Loucy (cell line): ENCODE measurements at regions not wholly inside any gene's neighbourhood (a gene's known extent, or its start where the extent isn't known, plus 50 kb on each side); places are given as distances from the start of the nearest gene placed in this dataset.
"Not testable (repeated sequence)": the region's sequence is repeated elsewhere in the genome, so short reads cannot be mapped to it uniquely, and the experiment has no call there.

Source experiments
- H2AFZ ChIP-seq: fragments of 200-600 bp; sonication (generic); 2 replicates; pipeline ENCODE4 v1.6.0; 2016; ENCODE audit warnings: antibody characterized with exemption, mild to moderate bottlenecking, low read length, moderate library complexity
- H3F3A ChIP-seq: fragments of 200-600 bp; 2 replicates; pipeline ENCODE4 v1.6.0; 2016; ENCODE audit warnings: antibody characterized with exemption, low read depth, mild to moderate bottlenecking
- H3K27me3 ChIP-seq: fragments of 200-600 bp; sonication (generic); 2 replicates; pipeline ENCODE4 v1.6.1; 2014; ENCODE audit warnings: low read length, mild to moderate bottlenecking; ENCODE audit not compliant: insufficient read depth, poor library complexity, severe bottlenecking
- H3K36me3 ChIP-seq: fragments of 200-600 bp; sonication (generic); 2 replicates; pipeline ENCODE4 v1.6.1; 2016; ENCODE audit warnings: low read length; ENCODE audit not compliant: insufficient read depth
- H3K4me1 ChIP-seq: fragments of 200-600 bp; sonication (generic); 2 replicates; pipeline ENCODE4 v1.5.1; 2014; ENCODE audit warnings: low read length, mild to moderate bottlenecking; ENCODE audit not compliant: insufficient read depth, poor library complexity, severe bottlenecking
- H3K4me2 ChIP-seq: fragments of 200-600 bp; sonication (generic); 2 replicates; pipeline ENCODE4 v1.6.0; 2014; ENCODE audit warnings: antibody characterized with exemption, low read length, low read depth, mild to moderate bottlenecking; ENCODE audit not compliant: poor library complexity, severe bottlenecking
- H3K4me3 ChIP-seq: fragments of 200-600 bp; sonication (generic); 2 replicates; pipeline ENCODE4 v1.5.1; 2014; ENCODE audit warnings: low read length, mild to moderate bottlenecking, mixed read lengths; ENCODE audit not compliant: poor library complexity, severe bottlenecking
- H3K79me2 ChIP-seq: fragments of 200-600 bp; sonication (generic); 2 replicates; pipeline ENCODE4 v1.6.1; 2014; ENCODE audit warnings: low read length; ENCODE audit not compliant: insufficient read depth
- H3K9ac ChIP-seq: fragments of 200-600 bp; sonication (generic); 2 replicates; pipeline ENCODE4 v1.6.0; 2014; ENCODE audit warnings: mild to moderate bottlenecking, low read depth, low read length, moderate library complexity; ENCODE audit not compliant: poor library complexity, severe bottlenecking
- H3K9me2 ChIP-seq: fragments of 200-600 bp; sonication (generic); replicated peaks from 2 replicates; pipeline ENCODE4 v1.6.1; 2016; ENCODE audit warnings: low read depth, low read length, mixed read lengths
- H3K9me3 ChIP-seq: fragments of 200-600 bp; sonication (generic); 2 replicates; pipeline ENCODE4 v1.6.1; 2014; ENCODE audit warnings: mild to moderate bottlenecking, antibody characterized with exemption, low read length, low read depth; ENCODE audit not compliant: insufficient read depth
- H4K20me1 ChIP-seq: fragments of 200-600 bp; sonication (generic); 2 replicates; pipeline ENCODE4 v1.6.0; 2014; ENCODE audit warnings: antibody characterized with exemption, low read length, mild to moderate bottlenecking; ENCODE audit not compliant: insufficient read depth, poor library complexity, severe bottlenecking
- CTCF ChIP-seq: fragments of 200-600 bp; sonication (generic); conservative IDR thresholded peaks from 2 replicates; pipeline ENCODE4 v1.5.1; 2014; ENCODE audit warnings: mild to moderate bottlenecking, antibody characterized with exemption, low read length
- EZH2phosphoT487 ChIP-seq: fragments of 200-600 bp; IDR thresholded peaks from 2 replicates; pipeline ENCODE4 v1.6.1; 2018; ENCODE audit warnings: antibody characterized with exemption, mild to moderate bottlenecking, moderate library complexity, borderline replicate concordance

- peaks cover 17% of the 10 kb centered on the region for H3K4me1 ChIP-seq
- H3K4me2 ChIP-seq = no peak overlapping the region
- no peaks in the 10 kb centered on the region for H3K36me3 ChIP-seq
- H4K20me1 ChIP-seq = no peaks in the 10 kb centered on the region
- no peaks in the 10 kb centered on the region for H3K27me3 ChIP-seq
- H3K79me2 ChIP-seq = no peaks in the 10 kb centered on the region
- H3K9me2 ChIP-seq = no peaks in the 10 kb centered on the region
- H3K9me3 ChIP-seq = no peaks in the 10 kb centered on the region
- H3K4me3 ChIP-seq = no peak overlapping the region
- no peaks in the 10 kb centered on the region for H3F3A ChIP-seq
- H3K9ac ChIP-seq = no peak overlapping the region
- TF ChIP-seq CTCF = no peak
- no peak for TF ChIP-seq EZH2phosphoT487
- no peak overlapping the region for H2AFZ ChIP-seq
Observed at GRCh38 chr9:6105738-6106137, 90.3 kb upstream of the RANBP6 start.

GRCh38 chr9:6104406-6104805 is 89.0 kb upstream of the RANBP6 start:
- H3K4me2 ChIP-seq, H3K4me3 ChIP-seq, H3F3A ChIP-seq, H3K9me2 ChIP-seq, H3K27me3 ChIP-seq, H3K9me3 ChIP-seq, H2AFZ ChIP-seq, H4K20me1 ChIP-seq, H3K79me2 ChIP-seq, H3K36me3 ChIP-seq, H3K9ac ChIP-seq: not testable (repeated sequence)
- peaks cover 11% of the 10 kb centered on the region for H3K4me1 ChIP-seq

- not testable (repeated sequence) for H3K36me3 ChIP-seq, H4K20me1 ChIP-seq, H3K9me2 ChIP-seq, H3K9me3 ChIP-seq, H3K9ac ChIP-seq, H3F3A ChIP-seq, H3K4me3 ChIP-seq, H3K4me2 ChIP-seq, H2AFZ ChIP-seq, H3K79me2 ChIP-seq, H3K27me3 ChIP-seq
- peaks cover 11% of the 10 kb centered on the region for H3K4me1 ChIP-seq
Observed at GRCh38 chr9:6103911-6104310, 88.5 kb upstream of the RANBP6 start.

GRCh38 chr9:6102336-6102987 is 87.0 kb upstream of the RANBP6 start:
- not testable (repeated sequence) for H3K9me3 ChIP-seq, H3K4me2 ChIP-seq, H4K20me1 ChIP-seq, H3K27me3 ChIP-seq, H3K9ac ChIP-seq, H3K4me3 ChIP-seq, H3K36me3 ChIP-seq, H2AFZ ChIP-seq, H3K79me2 ChIP-seq, H3K9me2 ChIP-seq, H3F3A ChIP-seq
- H3K4me1 ChIP-seq = peaks cover 11% of the 10 kb centered on the region

GRCh38 chr9:6101725-6102124 is 86.3 kb upstream of the RANBP6 start:
- H3K27me3 ChIP-seq, H2AFZ ChIP-seq, H3K9ac ChIP-seq, H3F3A ChIP-seq, H3K9me2 ChIP-seq, H3K9me3 ChIP-seq, H3K79me2 ChIP-seq, H3K36me3 ChIP-seq, H4K20me1 ChIP-seq, H3K4me1 ChIP-seq, H3K4me3 ChIP-seq, H3K4me2 ChIP-seq: not testable (repeated sequence)

GRCh38 chr9:6099346-6099745 is 83.9 kb upstream of the RANBP6 start:
- H3K9me2 ChIP-seq, H3F3A ChIP-seq, H3K4me3 ChIP-seq, H3K27me3 ChIP-seq, H3K36me3 ChIP-seq, H4K20me1 ChIP-seq, H3K9ac ChIP-seq, H3K4me1 ChIP-seq, H2AFZ ChIP-seq, H3K79me2 ChIP-seq, H3K9me3 ChIP-seq, H3K4me2 ChIP-seq: not testable (repeated sequence)
